ENCODE measurements at regions not wholly inside any gene's neighbourhood (a gene's known extent, or its start where the extent isn't known, plus 50 kb on each side); places are given as distances from the start of the nearest gene placed in this dataset.

DNA sequence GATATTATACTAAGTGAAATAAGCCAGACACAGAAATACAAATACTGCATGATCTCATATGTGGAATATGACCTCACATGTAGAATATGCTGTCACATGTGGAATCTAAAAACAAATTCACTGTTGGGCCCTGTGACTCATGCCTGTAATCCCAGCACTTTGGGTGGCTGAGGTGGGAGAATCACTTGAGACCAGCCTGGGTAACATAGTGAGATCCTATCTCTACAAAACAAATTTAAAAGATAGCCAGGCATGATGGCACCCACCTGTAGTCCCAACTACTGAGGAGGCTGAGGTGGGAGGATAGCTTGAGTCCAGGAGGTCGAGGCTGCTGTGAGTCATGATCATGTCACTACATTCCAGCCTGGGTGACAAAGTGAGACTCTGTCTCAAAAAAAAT is 160.3 kb downstream of the PTEN start:
- DNase-seq = no peak

DNA sequence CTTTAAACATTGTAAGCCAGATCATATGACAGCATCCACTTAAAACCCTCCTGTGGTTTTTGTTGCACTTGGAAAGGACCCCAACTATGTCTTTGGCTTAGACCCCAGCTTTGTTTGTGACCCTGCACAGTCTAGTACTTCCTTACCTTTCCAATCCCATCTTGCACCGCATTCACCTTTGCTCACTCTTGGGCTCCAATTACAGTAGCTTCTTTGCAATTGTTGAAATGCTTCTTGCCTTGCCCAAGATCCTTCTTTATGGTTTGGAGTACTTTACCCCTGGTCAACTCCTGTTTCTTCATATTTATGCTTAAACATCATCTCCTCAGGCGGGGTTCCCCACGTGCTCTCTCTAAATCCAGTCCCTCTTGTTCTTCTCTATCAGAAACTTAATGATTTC is 162.6 kb downstream of the PTEN start:
- no peak for DNase-seq

DNA sequence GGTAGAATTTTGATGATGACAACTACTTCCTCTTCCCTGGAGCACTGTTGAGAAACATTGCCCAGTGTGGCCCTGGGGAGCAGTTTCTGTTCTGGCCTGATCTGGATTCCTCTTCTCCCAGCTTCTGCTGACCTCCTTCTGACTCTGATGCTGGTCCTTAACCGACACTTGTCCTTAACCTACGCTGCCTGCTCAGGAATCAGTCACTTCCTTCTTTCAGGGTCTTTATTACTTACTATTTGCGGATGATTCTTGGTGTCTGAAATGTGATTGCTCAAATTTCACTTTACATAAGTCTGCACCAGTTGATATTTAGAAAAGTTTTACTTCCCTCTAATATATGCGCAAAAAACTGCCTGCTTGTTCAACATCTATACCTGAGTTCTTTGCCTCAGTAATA is 164.1 kb downstream of the PTEN start:
- DNase-seq = no peak

DNA sequence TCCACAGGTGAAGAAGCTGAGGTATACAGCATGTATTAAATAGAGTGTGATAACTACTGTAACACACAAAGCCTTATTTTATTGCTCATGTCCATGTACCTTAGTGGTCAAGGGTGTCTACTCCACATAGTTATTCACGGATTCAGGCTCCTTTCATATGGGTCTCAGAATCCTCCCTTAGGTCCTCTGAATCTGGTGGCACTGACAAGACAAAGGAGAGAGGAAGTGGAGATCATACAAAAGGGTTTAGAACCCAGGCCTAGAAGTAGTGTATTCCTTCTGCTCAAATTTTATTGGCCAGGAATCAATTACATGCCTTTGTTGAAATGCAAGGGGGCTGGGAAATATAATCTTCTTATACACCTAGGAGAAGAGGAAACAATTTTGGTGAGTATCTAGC is 164.6 kb downstream of the PTEN start:
- DNase-seq = no peak

DNA sequence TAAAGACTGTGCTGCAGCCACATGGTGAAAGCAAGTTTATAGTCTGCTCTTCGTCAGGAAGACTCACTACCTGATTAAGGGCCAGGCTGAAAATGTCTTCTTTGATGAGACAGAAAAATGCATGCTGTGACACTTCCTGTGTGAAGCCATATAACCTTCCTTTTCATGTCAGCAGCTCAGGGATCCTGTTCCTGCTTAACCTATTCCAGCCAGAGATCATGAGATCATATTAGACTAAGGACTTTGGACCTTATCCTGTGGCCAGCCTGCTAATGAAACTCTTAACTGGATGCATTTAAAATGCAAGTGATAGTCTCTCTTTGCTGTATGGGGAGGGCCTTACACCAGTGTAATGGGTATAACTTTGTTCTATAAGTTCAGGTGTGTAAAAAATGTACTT is 165.2 kb downstream of the PTEN start:
- no peak for DNase-seq

DNA sequence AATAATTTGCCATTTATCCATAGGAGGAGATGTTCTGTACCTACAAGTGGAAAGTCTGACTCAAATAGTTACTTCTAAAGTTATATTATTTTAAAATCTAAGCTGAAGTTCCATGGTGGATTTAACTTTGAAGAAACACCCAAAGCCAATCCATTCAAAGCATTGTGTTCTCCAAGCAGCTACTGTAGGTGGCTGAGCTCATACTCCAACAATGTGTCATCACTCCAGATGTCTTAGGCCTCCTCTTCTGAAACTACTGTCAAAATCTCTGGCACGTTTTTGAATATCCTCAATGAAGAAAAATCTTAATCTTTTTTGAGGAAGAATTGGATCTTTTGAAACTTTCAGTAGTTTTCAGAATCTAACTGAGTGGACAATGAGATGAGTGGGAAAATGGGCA is 169.1 kb downstream of the PTEN start:
- no peak for DNase-seq

DNA sequence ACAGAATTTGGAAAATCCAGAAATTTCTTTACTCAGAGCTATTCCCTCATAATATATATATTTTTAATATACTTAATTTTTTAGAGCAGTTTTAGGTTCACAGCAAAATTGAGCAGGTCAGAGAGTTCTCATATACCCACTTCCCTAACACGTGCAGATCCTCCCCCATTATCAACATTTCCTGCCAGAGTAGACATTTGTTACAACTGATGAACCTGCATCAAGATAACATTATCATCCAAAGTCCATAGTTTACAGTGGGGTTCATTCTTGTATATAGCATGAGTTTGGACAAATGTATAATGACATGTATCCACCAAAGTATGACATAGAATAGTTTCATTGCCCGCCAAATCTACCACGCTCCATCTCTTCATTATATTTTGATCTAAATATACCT is 170.0 kb downstream of the PTEN start:
- no peak for DNase-seq

DNA sequence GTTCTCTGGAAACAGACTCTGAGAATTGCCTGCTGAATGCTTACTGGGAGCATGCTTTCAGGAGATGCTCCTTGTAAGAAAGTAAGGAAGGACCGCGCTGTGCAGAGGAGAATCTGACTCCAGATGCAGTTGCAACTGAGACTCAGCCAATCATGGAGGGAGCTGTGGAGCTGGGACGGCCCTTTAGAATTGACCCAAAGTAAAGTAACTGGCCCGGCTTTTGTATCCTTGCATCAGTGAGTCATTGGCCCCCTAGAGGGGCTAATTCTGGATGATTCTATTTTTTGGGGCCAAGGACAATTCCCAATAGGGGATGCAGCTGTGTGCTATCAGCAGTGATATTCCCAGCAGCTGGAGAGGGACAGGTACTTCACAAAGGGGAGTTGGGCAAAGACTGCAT is 170.4 kb downstream of the PTEN start:
- no peak for DNase-seq

DNA sequence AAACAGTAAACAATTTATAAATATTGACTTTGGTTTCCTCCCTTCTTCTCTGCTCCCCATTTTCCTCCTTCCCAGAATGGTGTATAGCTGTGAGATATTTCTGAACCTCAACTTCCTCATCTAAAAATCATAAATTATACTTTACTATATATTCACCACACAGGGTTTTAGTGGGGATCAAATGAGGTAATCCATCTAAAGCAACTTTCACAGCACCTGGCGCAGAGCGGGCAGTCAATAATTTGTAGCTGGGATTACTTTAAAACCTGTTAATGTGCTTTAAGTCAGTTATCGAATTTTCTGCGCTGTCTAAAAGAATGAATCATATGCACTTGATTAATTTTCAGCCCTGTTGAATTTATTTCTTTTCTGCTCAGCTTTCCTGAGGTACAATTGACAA is 172.7 kb downstream of the PTEN start:
- DNase-seq = no peak

DNA sequence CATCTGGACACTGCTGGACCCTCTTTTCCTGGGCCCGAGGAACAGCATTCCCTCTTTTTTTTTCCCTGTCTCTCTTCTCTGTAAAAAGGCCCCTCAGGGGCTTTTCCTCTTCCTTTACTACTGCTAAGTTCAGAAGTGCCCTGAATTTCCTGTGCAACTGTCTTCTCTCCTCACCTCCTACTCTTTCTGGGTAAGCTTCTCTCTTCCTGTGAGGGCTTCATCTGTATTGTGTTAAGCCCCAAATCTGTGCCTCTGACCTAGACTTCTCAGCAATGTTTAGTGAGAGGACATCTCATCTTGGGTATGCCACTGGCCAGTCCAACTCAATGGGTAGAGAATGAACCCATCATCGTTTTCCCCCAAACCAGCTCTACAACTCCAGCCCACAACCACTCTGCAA is 174.2 kb downstream of the PTEN start:
- DNase-seq = no peak

DNA sequence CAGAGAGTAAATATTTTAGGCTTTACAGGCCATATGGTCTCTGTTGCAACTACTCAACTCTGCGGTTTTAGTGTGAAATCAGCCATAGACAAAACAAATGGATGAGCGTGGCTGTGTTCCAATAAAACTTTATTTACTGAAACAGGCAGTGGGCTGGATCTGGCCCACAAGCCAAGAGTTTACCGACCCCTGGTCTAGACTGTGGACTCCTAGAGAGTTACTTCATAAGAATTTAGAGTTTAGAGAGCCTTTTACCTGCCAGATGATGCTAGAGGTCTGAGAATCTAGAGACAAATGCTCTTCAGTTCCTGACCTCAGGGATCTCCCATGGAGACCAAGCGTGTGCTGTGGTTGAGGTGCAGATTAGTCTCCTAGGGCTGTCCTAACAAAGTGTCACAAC is 174.8 kb downstream of the PTEN start:
- DNase-seq = no peak

DNA sequence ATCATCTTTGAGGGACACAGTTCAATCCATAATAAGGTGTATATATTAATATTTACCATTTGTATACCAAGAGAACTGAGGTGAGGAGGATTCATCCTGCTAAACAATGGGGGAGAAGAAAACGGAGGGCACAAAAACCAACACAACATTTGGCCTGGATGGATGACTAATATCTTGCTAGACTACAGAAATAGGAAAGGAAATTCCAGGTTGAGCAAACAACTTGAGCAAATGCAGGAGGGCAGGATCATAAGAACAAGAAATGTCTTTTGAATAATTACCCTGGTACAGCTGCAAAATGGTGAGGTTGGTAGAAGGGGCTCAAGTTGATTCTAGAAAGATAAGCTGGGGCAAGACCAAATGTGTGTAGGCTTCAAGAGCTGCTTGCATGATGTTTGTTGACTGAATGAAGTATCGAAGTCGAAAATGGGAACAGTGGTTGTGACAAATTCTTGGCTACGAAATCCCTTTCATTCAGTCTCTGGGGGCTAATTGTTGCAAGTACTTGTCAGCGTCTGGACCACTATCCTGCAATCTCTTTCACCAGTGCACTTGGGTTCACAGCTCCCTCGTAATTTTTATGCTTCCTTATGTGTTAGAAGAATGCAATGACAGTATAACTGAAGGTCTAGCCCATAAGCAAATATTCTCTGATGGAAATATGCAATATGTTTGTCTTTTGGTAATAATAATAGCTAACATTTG is 176.2 kb downstream of the PTEN start:
- DNase-seq = no peak

DNA sequence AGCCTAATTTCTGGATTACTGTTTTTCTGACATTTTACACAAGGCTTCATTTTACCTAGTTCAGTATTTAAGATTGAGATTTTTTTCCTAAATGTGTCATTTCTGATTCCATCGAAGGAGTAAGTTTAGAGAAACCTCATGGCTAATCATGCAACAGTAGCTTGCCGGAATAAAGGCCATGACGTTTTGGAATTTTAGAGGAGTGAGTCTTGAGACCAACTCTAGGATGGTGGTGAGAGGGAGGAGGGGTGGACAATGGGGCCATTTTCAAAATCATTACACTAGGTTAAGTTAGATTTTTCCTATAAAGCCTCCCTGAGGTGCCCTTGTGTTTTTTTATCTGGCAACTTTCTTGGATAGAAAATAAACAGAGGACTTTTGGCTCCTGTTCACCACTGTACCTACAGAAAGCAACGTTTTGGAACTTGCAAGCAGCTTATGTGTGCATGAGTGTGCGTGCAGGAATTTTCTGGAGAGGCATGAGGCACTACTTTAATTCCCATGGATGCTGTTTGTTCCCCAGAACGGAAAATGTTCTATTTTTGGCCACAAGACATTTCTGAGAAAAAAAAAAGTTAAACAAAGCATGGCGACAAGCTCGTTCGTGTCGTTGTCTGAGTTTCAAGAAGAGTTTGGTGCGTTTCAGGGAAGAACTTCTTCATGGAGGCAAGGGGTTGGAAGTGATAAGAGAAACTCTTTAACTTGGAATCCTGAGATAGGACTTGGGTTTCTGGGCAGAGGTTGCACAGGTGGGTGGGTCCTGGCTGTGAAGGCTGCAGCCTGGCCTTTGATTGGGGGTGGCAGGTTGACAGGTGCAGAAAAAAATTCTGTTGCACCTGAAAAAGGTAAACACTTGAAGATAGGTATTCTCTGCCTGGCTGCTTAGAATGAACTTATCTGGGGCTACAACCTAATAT is 178.1 kb downstream of the PTEN start:
- no peak for DNase-seq

DNA sequence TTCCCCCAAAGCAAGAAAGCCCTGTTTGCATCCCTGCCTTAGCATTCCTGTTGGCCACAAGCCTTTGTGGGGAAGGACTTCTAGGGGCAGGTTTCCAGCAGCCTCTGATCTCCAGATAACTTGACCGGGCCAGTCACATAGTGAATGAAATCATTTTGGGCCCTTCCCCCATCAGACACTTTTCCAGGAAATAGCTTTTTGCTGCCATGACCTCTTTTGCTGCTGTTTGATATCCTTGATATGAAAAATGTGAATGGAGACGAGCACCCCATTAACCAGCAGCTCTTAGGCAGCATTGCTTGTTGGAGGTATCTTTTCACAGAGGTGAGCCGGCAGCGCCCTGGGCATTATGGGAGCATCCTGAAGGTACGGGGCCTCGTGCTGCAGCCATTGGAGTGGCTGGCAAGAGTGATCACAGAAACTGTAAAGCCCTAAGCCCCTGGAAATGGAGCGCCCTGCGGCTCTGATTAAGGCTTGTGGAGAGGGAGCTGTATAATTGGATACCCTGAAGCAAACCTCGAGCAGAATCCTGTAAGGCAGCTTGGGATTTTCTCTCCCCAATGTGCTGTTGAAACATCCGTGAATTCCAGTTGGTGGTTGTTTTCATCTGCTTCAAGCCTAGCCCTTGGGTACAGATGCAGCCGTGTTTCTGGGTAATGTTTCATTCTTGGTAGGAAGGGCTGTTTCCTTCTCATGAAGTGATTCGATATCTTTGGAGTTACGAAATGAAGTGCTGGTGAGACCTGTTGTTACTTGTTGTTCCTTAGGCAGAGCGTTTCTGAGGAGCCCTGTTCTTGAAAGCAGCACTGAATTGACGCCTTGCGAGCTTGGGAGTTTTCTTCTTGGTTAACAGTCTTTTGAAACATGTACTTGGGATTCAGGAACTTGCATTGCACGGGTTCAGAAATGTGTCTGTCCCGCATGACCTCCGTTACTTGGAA is 179.0 kb downstream of the PTEN start:
- DNase-seq = no peak

DNA sequence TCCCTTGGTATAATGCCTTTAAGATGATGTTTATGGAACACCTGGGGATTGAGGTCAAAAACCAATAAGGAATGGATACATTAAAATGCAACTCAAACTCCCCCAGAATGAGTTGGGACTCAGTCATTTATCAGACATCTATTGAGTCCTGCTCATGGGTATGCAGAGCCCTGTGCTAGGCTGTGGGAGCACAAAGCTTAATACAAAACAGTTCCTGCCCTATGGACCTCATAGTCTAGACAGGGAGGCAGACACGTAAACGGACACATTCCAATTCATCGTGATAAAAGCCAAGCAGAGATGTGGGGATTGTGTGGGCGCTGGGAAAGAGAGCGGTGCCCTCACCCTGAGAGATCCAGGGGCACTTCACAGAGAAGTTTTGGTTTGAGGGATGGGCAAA is 181.7 kb downstream of the PTEN start:
- DNase-seq = no peak

DNA sequence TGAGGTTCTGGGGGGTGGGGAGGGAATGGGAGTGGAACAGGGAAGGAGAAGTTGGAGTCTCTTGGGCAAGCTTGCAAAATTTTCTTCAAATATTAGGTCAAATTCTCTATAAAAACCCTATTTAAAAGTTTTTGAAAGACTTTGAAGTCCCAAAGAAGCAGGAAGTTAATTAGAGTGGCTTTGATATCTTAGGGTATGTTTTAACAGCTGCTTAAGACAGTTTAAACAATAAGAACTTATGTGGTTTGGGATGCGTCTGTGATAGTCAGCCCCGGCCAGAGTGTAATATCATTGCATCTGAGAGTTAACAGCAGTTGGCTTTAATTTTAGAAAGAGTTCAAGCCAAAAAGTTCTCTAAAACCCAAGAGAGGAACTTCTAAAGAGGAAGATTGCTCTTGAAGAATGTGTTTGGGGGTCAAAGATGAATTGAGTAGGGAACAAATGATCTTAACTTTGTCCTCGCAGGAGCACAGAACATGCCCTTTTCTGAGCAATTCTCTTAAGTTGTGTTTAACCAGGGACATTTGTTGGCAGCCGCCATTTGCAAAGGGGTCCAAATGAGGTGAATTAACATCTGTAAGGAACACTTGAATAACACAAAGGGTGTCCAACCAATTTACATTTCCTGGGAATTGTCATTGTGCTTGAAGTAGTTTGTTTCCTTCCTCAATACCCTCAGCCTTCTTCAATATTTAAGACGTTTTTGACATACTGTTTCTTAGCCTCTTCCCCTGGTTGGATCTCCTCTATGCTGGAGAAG is 182.4 kb downstream of the PTEN start:
- no peak for DNase-seq

DNA sequence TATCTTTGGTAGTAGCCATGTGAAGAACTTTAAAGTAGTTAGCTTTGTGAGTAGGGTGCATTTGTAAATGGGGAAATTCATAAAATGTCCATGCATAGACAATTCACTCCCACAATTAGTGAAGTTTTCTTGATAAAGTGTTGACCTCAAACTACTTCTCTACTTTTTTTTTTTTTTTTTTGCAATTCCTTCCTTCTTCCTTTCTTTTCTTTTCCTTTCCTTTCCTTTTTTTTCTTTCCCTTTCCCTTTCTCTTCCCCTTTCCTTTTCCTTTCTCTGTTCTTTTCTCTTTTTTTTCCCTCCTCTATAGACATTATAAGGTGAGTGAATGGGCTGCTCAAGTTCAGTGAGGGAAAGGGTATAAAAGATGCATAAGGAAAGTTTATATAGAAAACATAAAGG is 184.2 kb downstream of the PTEN start:
- DNase-seq = no peak

DNA sequence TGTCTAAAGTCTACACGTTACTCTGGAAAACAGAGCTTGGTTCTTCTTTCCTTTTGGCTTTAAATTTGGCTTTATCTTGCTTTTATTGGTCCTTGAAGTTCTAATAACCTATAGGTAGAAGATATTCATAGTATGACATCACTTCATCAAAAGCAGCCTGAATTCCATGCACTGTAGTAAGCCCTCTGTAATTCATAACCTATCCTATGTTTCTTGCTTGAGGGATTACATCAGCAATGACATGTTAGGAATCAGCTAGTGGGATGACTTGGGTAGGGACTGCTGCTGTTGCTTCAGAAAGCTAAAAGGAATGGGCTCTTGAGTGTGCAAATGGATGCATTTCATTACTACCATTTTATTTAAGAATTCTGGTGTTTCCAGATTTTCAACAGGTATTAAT is 184.9 kb downstream of the PTEN start:
- no peak for DNase-seq

DNA sequence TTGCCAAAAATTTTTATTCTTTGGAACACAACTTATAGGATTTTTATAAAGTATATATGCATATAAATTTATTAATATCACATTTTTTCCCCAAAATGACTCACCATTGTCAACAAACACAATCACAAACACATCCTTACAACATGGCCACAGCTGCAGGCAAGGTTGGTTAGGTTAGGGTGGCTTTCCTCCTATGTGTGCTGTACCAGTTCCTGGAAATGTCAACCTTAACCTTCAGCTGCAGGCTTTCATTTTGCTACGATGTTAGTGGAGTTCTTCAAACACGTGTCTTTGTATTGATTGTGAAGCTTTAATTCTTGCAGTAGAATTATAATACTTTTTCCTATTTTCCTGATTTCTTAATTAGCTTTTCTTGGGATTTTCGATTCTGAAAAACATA is 185.8 kb downstream of the PTEN start:
- DNase-seq = no peak

DNA sequence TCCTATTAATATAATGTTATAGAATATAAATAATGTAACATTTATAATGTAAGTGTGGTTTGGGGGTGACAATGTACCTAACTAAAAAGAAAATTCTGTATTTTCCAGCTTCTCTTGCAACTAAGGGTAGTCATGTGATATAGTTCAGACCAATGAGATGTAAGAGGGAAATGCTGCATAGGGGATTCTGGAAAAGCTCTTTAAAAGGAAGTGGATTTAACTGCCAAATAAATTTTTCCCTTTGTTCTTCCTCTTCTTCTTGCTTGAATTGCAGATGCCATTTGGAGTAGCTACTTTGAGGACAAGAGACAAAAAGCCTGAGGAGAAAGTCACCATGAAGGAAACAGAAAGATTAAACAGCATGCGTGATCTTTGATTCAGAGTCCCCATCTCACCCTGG is 194.3 kb downstream of the PTEN start:
- DNase-seq = no peak

DNA sequence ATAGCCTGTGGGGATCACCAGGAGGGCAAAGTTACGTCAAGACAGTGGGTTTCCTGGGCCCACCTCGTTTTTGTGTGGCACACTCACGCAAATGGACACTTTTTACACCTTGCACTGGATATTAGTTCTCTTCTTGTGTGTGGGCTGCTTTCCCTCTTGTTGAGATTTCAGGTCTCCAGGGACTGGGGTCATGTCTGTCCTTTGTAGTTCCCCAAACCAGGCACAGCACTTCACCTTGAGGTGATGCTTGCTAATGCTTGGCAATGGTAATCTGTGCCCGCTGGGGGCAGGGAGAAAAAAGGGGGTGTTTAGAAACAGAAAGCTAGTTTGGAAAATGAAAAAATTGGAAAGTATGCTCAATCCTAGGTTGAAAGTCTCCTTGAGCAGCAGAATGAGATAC is 195.3 kb downstream of the PTEN start:
- no peak for DNase-seq

DNA sequence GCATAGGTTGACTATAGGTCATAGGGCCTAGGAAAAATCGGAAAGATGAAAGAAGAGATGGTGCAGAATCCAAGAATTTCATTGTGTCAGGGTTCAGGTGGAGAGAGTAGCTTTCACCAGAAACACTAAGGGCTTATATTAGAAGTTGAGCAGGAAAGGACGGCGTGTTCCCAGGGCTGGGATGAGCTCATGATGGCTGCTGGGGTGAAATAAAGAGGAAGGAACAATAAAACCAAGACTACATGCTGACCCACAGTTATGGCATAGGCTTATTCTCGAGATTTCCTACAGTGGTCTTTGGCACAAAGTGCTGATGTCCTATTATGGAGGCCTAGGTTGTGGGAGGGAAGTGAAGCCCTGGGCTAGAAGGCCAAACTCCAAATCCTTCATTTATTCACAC is 195.8 kb downstream of the PTEN start:
- no peak for DNase-seq

DNA sequence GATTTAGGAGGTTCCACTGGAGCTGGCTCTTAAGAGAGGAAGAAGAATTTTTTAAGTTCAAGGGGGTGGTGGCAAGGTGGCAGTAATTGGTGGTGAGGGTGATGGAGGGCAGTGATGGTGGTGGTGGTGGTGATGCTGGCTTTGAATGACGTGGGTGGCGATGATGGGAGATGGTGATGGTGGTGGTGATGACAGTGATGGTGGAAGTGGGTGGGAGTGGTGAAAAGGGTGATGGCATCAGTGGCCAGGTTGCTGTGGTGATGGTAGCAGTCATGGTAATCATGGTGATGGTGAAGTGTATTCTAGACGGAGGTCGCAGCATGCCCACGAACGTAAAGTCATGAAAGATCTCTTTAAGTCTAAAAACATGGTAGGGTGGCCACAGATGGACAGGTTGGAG is 197.3 kb downstream of the PTEN start:
- no peak for DNase-seq
